Stimulated activated naive CD8-positive, alpha-beta T cell treated with anti-CD3 and anti-CD28 coated beads, Interleukin-15, amount 100 ng/mL, for 72 hours (primary cell): ENCODE measurements at regions not wholly inside any gene's neighbourhood (a gene's known extent, or its start where the extent isn't known, plus 50 kb on each side); places are given as distances from the start of the nearest gene placed in this dataset.
A peak's percentile ranks its signal among the peaks of the same experiment; 100 is the strongest.
"Not testable (repeated sequence)": the region's sequence is repeated elsewhere in the genome, so short reads cannot be mapped to it uniquely, and the experiment has no call there.

Source experiments
- ATAC-seq: fragments of 150-1000 bp; cut with Tn5 transposase; 2 replicates; pipeline ENCODE4 v1.10.0; 2021; ENCODE audit warnings: mild to moderate bottlenecking, moderate library complexity
- DNase-seq, 2 donors: peaks; one replicate each; pipeline ENCODE4 v3.0.0; 2021 to 2022
- H3K27ac Mint-ChIP-seq, 2 donors: one replicate each; pipeline ENCODE4 v1.8.0; 2022; ENCODE audit warnings: mild to moderate bottlenecking in 2 of 2, mixed read lengths in 2 of 2, moderate library complexity in 2 of 2
- H3K27me3 Mint-ChIP-seq: one replicate; pipeline ENCODE4 v1.8.0; 2022; ENCODE audit warnings: mixed read lengths
- H3K4me1 Mint-ChIP-seq: one replicate; pipeline ENCODE4 v1.8.0; 2022; ENCODE audit warnings: mild to moderate bottlenecking, mixed read lengths
- H3K4me3 Mint-ChIP-seq, 2 donors: one replicate each; pipeline ENCODE4 v1.8.0; 2022; ENCODE audit warnings: mild to moderate bottlenecking in 2 of 2, mixed read lengths in 2 of 2, moderate library complexity in 1 of 2
- H3K9me3 Mint-ChIP-seq, 2 donors: one replicate each; pipeline ENCODE4 v1.8.0; 2022; ENCODE audit warnings: mixed read lengths in 2 of 2

DNA sequence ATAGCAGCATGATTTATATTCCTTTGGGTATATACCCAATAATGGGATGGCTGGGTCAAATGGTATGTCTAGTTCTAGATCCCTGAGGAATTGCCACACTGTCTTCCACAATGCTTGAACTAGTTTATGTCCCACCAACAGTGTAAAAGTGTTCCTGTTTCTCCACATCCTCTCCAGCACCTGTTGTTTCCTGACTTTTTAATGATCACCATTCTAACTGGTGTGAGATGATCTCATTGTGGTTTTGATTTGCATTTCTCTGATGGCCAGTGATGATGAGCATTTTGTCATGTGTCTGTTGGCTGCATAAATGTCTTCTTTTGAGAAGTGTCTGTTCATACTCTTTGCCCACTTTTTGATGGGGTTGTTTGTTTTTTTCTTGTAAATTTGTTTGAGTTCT, 54.0 kb upstream of the GPR89A start:
- H3K27me3 Mint-ChIP-seq = peaks cover 62% of the 10 kb centered on the region
- not testable (repeated sequence) for ATAC-seq

GRCh38 chr1:145545055-145545454, 62.7 kb upstream of the GPR89A start:
- H3K27ac Mint-ChIP-seq = no peak overlapping the region

More for the DNA sequence above, 54.0 kb upstream of the GPR89A start:
- not testable (repeated sequence) for H3K4me1 Mint-ChIP-seq, H3K4me3 Mint-ChIP-seq, H3K27ac Mint-ChIP-seq, DNase-seq
- peaks cover 0 to 18% of the 10 kb centered on the region in 2 donors for H3K9me3 Mint-ChIP-seq

DNA sequence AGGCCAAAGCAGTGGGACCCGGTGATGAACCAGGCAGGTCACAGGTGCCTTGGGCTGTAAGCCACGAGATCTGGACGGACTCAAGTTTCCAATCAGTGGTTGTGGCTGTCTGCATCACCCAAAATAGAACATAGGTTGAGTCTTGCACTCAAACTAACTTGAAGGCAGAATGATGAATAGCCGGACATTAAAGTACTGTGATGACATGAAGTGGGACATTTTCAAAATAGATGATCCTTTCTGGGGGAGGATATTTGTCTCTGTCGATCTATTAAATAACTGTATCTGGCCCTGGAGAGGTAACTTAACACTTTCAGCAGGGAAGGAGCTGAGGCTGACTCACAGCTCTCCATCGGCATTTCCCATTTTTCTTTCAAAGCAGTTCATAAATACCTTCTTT, 66.1 kb upstream of the GPR89A start:
- peaks cover 60% of the 10 kb centered on the region for H3K27me3 Mint-ChIP-seq
- not testable (repeated sequence) for H3K4me3 Mint-ChIP-seq, ATAC-seq, H3K27ac Mint-ChIP-seq, H3K9me3 Mint-ChIP-seq, H3K4me1 Mint-ChIP-seq, DNase-seq

More at GRCh38 chr1:145545055-145545454, 62.7 kb upstream of the GPR89A start:
- ATAC-seq (no peak), DNase-seq (no peak)
- H3K4me1 Mint-ChIP-seq = no peaks in the 10 kb centered on the region
- H3K4me3 Mint-ChIP-seq = no peak overlapping the region
- peaks cover 27% of the 10 kb centered on the region for H3K27me3 Mint-ChIP-seq
- no peaks in the 10 kb centered on the region for H3K9me3 Mint-ChIP-seq

- H3K9me3 Mint-ChIP-seq, DNase-seq, H3K4me1 Mint-ChIP-seq, H3K4me3 Mint-ChIP-seq, ATAC-seq, H3K27ac Mint-ChIP-seq: not testable (repeated sequence)
- H3K27me3 Mint-ChIP-seq = peaks cover 65% of the 10 kb centered on the region
Measured at GRCh38 chr1:145541246-145541645, 66.5 kb upstream of the GPR89A start.

DNA sequence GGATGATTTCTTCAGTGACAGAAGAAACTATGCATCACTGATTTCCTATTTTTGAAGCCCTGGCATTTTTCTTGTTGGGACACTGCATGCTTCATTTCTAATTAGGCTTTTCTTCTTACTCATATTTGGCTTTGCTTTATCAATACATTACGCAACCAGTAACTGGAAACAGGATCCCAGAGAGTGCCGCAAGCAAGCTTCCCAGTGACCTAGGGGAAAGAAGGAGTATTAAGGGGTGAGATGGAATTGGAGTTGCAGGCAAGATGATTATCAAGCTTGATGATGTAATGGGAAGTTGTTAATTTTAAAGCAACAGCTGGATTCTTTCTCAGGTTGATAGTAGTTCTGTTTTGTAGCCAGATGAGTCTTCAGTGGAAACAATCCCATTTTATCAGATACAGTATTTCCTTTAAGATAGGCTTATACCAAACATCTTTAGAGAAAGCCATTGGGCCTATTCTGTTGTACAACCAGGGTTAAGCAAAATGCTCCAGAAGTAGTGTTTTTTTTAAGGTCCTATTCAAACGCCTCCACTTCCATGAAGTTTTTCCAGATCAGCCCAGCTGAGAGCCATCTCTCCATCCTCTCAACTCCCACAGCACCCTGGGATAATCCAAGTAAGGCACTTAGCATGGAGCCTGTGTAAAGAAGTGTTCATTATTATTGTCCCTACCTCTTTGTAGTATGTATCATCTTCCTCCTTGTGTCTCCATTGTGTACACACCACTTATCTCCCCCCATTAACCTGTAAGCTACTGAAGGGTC, 69.5 kb upstream of the GPR89A start:
- H3K27ac Mint-ChIP-seq, ATAC-seq, H3K4me3 Mint-ChIP-seq, H3K4me1 Mint-ChIP-seq, DNase-seq, H3K9me3 Mint-ChIP-seq: not testable (repeated sequence)
- H3K27me3 Mint-ChIP-seq = peaks cover 67% of the 10 kb centered on the region

- not testable (repeated sequence) for H3K27ac Mint-ChIP-seq, H3K4me3 Mint-ChIP-seq, DNase-seq, H3K4me1 Mint-ChIP-seq, ATAC-seq, H3K9me3 Mint-ChIP-seq
- H3K27me3 Mint-ChIP-seq = peaks cover 61% of the 10 kb centered on the region
Measured at GRCh38 chr1:145537003-145537402, 70.8 kb upstream of the GPR89A start.

DNA sequence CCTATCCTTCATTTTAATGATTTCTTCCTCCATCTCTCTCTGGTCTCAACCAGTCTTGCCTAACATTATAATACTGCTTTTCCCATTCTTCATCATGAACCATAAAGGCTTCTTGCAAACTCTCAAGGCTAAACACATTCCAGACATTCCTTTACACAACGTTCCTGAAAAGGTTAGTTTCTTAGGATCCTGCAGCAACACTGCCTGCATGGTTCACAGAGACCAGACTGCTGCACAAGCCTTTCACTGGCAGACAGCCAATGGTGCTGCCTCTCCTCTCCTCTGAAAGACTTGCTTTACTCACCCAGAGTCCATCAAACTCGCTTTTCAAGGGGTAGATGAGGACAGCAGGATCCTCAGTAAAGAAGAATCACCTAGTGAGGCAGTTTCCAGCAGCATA, 72.3 kb upstream of the GPR89A start:
- not testable (repeated sequence) for H3K4me3 Mint-ChIP-seq, H3K9me3 Mint-ChIP-seq, ATAC-seq, H3K4me1 Mint-ChIP-seq, H3K27ac Mint-ChIP-seq, DNase-seq
- peaks cover 48% of the 10 kb centered on the region for H3K27me3 Mint-ChIP-seq

- H3K4me3 Mint-ChIP-seq, DNase-seq, ATAC-seq, H3K27ac Mint-ChIP-seq, H3K4me1 Mint-ChIP-seq, H3K9me3 Mint-ChIP-seq: not testable (repeated sequence)
- peaks cover 10% of the 10 kb centered on the region for H3K27me3 Mint-ChIP-seq
Measured at GRCh38 chr1:145528068-145528564, 79.7 kb upstream of the GPR89A start.

- not testable (repeated sequence) for H3K4me3 Mint-ChIP-seq, ATAC-seq, H3K9me3 Mint-ChIP-seq, H3K4me1 Mint-ChIP-seq, H3K27ac Mint-ChIP-seq, DNase-seq
- H3K27me3 Mint-ChIP-seq = peaks cover 19% of the 10 kb centered on the region
Measured at GRCh38 chr1:145520159-145520558, 87.6 kb upstream of the GPR89A start.

- H3K27ac Mint-ChIP-seq, H3K9me3 Mint-ChIP-seq, DNase-seq, H3K4me1 Mint-ChIP-seq, H3K4me3 Mint-ChIP-seq, ATAC-seq: not testable (repeated sequence)
- peaks cover 19% of the 10 kb centered on the region for H3K27me3 Mint-ChIP-seq
Measured at GRCh38 chr1:145519302-145519701, 88.5 kb upstream of the GPR89A start.

DNA sequence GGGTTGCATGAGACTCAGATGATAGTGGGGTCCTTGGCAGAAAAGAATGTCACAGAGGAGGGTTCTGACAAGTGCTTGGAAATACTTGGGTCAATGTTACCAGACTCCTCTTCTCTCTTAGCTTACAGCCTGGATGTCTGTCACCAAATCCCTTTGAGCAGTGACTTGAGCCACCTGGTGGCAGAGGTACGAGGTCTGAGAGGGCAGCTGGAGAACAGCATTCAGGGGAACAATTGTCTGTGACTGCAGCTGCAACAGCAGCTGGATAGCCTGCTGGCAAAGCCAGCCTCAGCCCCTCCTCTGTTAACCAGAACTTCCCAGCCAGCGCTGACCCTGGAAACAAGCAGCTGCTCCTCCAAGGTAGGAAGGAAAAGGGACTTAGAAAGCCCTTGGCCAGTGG, 87.6 kb upstream of the NBPF20 start:
- H3K9me3 Mint-ChIP-seq, H3K4me1 Mint-ChIP-seq, H3K27ac Mint-ChIP-seq, H3K4me3 Mint-ChIP-seq, ATAC-seq, DNase-seq, H3K27me3 Mint-ChIP-seq: not testable (repeated sequence)

GRCh38 chr1:145508053-145508452, 82.7 kb upstream of the NBPF20 start:
- not testable (repeated sequence) for H3K27me3 Mint-ChIP-seq, H3K4me3 Mint-ChIP-seq, DNase-seq, H3K4me1 Mint-ChIP-seq, H3K27ac Mint-ChIP-seq, H3K9me3 Mint-ChIP-seq
- ATAC-seq = peak; percentile 67

GRCh38 chr1:145505663-145506647, 80.6 kb upstream of the NBPF20 start:
- H3K4me3 Mint-ChIP-seq, H3K4me1 Mint-ChIP-seq, H3K27me3 Mint-ChIP-seq, DNase-seq, H3K9me3 Mint-ChIP-seq, H3K27ac Mint-ChIP-seq: not testable (repeated sequence)
- ATAC-seq = peak; percentile 74

- H3K4me1 Mint-ChIP-seq, H3K4me3 Mint-ChIP-seq, DNase-seq, H3K27me3 Mint-ChIP-seq, H3K27ac Mint-ChIP-seq, H3K9me3 Mint-ChIP-seq: not testable (repeated sequence)
- peak; percentile 57 for ATAC-seq
Measured at GRCh38 chr1:145504834-145505413, 79.5 kb upstream of the NBPF20 start.

DNA sequence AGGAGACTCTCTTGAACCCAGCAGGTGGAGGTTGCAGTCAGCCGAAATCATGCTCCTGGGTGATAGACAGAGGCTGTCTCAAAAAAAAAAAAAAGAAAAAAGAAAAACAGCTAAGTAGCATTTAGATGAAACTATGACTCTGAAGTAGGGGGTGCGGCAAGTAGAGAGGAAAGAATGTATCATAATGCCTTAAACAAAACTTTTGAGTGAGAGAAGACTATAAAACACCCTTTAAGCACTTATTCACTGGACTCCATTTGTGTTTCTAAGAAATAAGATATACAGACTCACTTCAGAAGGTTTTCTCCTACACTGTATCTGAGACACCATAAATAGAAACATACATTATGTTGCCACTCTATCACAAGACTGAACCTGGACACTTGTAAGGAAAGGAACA, 78.9 kb upstream of the NBPF20 start:
- not testable (repeated sequence) for H3K27ac Mint-ChIP-seq, H3K4me3 Mint-ChIP-seq, H3K27me3 Mint-ChIP-seq, H3K4me1 Mint-ChIP-seq, H3K9me3 Mint-ChIP-seq, DNase-seq
- ATAC-seq = peak; percentile 33
